GM19023 (cell line): ENCODE measurements at regions not wholly inside any gene's neighbourhood (a gene's known extent, or its start where the extent isn't known, plus 50 kb on each side); places are given as distances from the start of the nearest gene placed in this dataset.

Experiments
- ATAC-seq: cut with Tn5 transposase; IDR thresholded peaks from one replicate; pipeline ENCODE4 v1.9.1; 2021; ENCODE audit warnings: mild to moderate bottlenecking, moderate library complexity; ENCODE audit not compliant: unreplicated experiment

DNA sequence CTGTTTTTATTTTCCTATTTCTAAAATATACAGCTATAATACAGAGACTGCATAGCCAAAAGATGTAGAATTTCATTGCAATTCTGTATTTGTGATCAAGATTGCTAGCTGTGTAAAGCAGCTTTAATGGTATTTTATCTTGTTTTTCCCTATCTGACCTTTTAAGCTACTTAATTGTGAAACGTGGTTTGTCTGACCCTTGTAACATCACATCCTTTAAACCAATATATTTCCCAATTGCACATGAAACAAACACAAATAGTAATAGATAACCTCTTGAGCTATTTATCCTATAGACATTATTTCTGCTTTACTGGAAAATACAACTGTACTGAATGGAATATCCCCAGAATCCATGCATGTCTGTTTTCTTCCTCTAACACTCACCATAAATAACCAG lies 112.2 kb upstream of the PLPPR4 start:
- ATAC-seq, result no peak

GRCh38 chr1:99163671-99164070 lies 100.6 kb upstream of the PLPPR4 start:
- ATAC-seq, result no peak

- ATAC-seq, result no peak
These were observed 93.8 kb upstream of the PLPPR4 start for GRCh38 chr1:99170516-99170915.

GRCh38 chr1:99171184-99171813 lies 93.0 kb upstream of the PLPPR4 start:
- no peak for ATAC-seq

GRCh38 chr1:99173282-99173681 lies 91.0 kb upstream of the PLPPR4 start:
- no peak for ATAC-seq

DNA sequence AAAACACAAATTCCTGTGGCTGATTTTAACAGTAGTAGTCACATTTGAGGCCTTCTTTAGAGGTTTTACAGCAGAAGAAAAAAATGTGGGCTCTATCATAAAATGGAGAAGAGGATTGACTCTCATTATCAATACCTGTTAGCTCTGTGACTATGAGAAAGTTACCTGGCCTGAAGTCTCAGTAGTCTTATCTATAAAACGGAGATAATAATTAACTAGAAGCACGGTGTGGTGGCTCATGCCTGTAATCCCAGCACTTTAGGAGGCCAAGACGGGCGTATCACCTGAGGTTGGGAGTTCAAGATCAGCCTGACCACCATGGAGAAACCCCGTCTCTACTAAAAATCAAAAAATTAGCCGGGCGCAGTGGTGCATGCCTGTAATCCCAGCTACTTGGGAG lies 90.4 kb upstream of the PLPPR4 start:
- no peak for ATAC-seq

- no peak for ATAC-seq
These were observed 87.5 kb upstream of the PLPPR4 start for GRCh38 chr1:99176753-99177152.

- no peak for ATAC-seq
These were observed 86.8 kb upstream of the PLPPR4 start for GRCh38 chr1:99177465-99177864.

DNA sequence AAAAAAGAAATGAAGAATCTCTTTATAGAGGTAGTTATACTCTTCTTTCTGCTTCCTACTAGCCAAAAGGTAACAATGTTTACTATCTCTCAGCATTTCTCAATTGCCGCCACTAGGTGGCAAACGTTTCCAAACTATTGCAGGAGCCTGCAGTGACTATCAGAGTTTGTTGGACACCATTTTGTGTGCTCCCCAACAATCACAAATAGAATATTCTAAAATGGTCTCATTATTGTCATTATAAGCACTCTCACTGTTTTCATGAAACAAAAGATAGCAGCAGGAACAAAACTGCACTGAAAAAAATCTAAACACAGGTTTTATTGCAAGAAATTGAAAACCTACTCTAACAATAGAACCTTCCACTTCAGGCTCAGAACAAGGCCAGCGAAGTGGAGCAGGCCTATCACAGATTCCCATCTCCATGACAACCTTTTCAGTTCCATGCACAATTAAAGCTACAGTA lies 83.9 kb upstream of the PLPPR4 start:
- peak; percentile 96 for ATAC-seq

DNA sequence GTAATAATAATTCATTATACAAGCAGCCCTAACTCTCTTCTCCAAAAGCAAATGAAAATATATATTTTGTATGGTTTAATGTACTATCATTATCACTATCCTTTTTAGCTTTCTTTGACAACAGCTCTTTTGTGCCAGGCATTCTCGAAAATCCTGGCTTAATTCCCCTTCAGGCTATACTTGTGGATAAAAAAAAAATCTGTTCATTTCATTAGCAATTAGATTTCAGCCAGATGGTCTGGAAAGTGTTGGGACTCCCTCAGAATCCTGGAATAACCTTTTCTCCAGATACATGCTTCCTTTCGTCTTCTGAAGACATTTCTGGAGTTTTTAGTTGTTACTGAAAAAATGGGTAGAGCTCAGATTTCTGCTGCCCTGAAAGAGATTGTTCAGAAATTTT lies 83.4 kb upstream of the PLPPR4 start:
- no peak for ATAC-seq

DNA sequence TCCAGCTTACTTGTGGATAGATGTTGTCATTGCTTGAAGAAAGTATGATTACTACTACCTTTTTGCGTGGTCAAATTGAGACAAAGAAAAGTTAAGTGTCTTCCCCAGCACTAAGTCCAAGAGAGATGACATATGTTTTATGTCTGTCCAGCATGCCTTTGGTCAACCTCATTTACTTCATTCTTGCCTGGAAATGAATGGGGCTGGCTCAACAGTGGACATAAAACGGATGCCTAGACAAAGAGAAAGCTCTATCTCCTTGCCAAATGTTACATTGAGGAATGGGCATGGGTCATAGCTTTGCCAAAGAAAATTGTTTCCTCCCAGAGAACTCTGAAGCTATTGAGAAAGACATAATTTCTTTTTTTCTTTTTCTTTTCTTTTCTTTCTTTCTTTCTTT lies 82.4 kb upstream of the PLPPR4 start:
- ATAC-seq, result no peak

DNA sequence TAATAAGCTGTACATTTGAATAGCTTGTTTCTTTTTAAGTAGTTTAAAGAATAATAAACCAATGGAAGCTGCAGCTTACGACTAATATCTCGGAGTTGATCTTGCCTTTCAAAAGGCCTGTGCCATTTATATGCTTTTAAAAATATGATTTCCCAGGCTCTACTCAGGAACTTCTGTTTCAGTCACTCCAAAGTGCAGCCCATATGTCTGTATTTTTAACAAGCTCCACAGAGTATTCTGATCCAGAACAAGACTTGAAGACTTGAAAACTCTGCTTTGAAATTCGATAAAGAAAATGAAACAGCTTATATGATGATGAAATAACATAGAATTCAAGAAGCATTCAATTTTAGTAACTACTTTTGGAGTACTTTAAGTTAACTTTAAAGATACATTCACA lies 79.1 kb upstream of the PLPPR4 start:
- ATAC-seq, result no peak

- ATAC-seq, result no peak
These were observed 70.9 kb upstream of the PLPPR4 start for GRCh38 chr1:99193431-99193830.

GRCh38 chr1:99198393-99198792 lies 65.9 kb upstream of the PLPPR4 start:
- no peak for ATAC-seq

GRCh38 chr1:99207216-99207615 lies 57.1 kb upstream of the PLPPR4 start:
- ATAC-seq, result no peak
